Sigmoid colon (tissue), 4 donors: ENCODE measurements at regions not wholly inside any gene's neighbourhood (a gene's known extent, or its start where the extent isn't known, plus 50 kb on each side); places are given as distances from the start of the nearest gene placed in this dataset.

Experiments
- EP300 ChIP-seq, 4 donors: sonication (generic); formaldehyde crosslinking; IDR thresholded peaks; one replicate each; pipeline ENCODE4 v1.6.1; 2017; ENCODE audit warnings: antibody characterized with exemption in 4 of 4
- POLR2AphosphoS5 ChIP-seq, 4 donors: sonication (generic); formaldehyde crosslinking; IDR thresholded peaks; one replicate each; pipeline ENCODE4 v1.6.1; 2017; ENCODE audit warnings: antibody characterized with exemption in 4 of 4
- TF ChIP-seq, protein P1 (sequence below), 4 experiments: fragments of 450-650 bp in 3 of 4; fragments of 200-600 bp in 1 of 4; IDR thresholded peaks; one replicate each; pipeline ENCODE4 v1.5.1; 2016 to 2019; ENCODE audit warnings: antibody characterized with exemption in 4 of 4, mild to moderate bottlenecking in 3 of 4, moderate library complexity in 2 of 4

DNA sequence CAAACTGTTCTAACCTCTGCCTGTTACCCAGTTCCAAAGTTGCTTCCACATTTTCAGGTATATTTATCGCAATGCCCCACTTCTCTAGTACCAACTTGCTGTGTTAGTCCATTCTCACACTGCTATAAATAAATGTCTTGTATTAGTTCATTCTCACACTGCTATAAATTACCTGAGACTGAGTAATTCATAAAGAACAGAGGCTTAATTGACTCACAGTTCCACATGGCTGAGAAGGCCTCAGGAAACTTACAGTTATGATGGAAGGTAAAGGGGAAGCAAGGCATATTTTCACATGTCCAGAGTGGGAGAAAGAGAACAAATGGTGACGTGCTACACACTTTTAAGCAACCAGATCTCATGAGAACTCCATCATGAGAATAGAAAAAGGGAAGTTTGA is 130.4 kb upstream of the C11orf87 start:
- TF ChIP-seq, protein P1, sequence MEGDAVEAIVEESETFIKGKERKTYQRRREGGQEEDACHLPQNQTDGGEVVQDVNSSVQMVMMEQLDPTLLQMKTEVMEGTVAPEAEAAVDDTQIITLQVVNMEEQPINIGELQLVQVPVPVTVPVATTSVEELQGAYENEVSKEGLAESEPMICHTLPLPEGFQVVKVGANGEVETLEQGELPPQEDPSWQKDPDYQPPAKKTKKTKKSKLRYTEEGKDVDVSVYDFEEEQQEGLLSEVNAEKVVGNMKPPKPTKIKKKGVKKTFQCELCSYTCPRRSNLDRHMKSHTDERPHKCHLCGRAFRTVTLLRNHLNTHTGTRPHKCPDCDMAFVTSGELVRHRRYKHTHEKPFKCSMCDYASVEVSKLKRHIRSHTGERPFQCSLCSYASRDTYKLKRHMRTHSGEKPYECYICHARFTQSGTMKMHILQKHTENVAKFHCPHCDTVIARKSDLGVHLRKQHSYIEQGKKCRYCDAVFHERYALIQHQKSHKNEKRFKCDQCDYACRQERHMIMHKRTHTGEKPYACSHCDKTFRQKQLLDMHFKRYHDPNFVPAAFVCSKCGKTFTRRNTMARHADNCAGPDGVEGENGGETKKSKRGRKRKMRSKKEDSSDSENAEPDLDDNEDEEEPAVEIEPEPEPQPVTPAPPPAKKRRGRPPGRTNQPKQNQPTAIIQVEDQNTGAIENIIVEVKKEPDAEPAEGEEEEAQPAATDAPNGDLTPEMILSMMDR (IDR thresholded peaks at IDR 0.05): no peak
- TF ChIP-seq EP300 (IDR thresholded peaks at IDR 0.05) (no peak), POLR2AphosphoS5 (IDR thresholded peaks at IDR 0.05) (no peak)
